LNCAP (cell line): ENCODE measurements at regions not wholly inside any gene's neighbourhood (a gene's known extent, or its start where the extent isn't known, plus 50 kb on each side); places are given as distances from the start of the nearest gene placed in this dataset.

ENCODE experiments used
- TF ChIP-seq, protein P1 (sequence below): fragments of 450-650 bp; IDR thresholded peaks from 2 replicates; pipeline ENCODE4 v1.5.1; 2017; ENCODE audit warnings: mild to moderate bottlenecking

DNA sequence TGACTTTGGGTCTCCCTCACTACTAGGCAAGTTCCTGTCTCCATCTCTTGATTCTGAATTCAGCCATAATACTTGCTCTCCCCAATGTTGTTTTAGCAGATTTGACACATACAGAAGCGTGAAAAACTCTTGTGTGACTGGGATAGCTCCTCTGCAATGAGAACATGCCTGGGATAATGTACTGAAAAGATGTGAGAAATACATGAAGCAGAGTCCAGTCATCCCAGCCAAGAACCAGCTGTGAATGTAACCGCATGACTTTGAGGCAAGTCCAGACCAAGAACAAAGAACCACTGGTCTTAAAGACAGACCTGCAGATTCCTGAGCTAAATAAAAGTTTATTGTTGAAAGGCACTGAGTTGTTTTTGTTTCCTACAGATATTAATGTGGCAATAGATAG lies 135.0 kb downstream of the NMUR2 start:
- TF ChIP-seq, protein P1, sequence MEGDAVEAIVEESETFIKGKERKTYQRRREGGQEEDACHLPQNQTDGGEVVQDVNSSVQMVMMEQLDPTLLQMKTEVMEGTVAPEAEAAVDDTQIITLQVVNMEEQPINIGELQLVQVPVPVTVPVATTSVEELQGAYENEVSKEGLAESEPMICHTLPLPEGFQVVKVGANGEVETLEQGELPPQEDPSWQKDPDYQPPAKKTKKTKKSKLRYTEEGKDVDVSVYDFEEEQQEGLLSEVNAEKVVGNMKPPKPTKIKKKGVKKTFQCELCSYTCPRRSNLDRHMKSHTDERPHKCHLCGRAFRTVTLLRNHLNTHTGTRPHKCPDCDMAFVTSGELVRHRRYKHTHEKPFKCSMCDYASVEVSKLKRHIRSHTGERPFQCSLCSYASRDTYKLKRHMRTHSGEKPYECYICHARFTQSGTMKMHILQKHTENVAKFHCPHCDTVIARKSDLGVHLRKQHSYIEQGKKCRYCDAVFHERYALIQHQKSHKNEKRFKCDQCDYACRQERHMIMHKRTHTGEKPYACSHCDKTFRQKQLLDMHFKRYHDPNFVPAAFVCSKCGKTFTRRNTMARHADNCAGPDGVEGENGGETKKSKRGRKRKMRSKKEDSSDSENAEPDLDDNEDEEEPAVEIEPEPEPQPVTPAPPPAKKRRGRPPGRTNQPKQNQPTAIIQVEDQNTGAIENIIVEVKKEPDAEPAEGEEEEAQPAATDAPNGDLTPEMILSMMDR, result no peak

DNA sequence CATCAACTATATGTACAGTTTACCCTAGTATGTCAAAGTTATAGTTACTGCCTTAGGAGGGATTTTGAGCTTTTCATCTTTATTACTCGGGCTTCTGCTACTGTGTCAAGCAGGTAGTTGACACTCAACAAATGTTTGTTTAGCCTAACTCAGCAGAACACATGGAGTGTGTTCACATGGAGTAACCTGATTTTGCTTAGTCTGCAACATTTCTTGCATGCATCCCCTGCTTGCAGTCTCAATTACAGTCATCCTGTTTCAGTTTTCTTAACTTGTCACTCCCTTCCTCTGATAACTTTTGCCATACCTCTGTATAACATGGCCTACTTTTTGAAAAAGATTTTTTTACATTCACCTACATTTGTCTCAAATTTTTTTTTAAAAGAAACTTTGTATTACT lies 135.5 kb downstream of the NMUR2 start:
- TF ChIP-seq, protein P1, result no peak

DNA sequence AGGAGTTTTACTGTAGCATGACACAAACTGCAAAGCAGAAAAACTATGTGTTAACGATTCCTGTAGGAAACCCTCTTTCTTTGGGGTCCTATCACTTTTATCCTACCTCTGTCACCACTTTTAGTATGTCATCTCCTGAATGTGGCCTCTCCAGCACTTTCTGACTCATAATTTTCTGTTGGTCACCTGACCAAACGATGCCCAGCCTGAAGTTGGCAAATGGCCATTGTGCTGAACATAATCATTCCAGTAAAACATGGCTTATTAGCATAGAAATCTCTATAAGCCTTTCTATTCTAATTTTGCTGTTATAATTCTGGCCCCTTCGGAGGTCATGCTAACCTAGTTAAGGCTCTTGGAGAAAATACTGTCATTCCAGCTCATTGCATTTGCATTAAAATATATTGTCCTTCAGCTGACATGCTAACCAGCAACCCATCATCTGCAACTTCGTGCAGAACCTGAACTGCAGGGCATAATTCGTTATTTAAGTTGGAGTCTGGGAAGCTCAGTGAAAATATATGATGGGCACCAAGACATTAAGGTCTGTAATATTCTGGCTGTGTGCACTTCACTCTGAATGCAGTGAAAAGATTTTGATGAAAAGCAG lies 140.3 kb downstream of the NMUR2 start:
- TF ChIP-seq, protein P1, result no peak

DNA sequence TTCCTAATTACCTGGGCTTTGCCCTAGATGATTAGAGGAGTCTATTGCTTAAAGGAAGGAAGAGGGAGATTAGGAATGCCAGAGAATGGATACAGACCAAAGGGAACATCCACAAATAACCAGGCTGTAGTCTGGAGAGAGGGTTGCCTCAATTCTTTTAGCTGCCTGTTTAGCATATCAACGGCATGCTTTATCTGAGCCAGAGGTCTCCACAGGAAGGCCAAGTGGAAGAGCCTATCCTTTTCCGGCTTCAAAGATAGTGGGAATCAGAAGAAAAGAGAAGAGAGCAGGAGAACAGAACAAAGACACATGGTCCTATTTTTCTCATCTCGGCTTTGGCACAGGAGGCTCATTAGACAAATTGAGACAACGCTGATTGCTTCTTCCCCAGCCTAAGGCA lies 142.4 kb downstream of the NMUR2 start:
- TF ChIP-seq, protein P1, result no peak

DNA sequence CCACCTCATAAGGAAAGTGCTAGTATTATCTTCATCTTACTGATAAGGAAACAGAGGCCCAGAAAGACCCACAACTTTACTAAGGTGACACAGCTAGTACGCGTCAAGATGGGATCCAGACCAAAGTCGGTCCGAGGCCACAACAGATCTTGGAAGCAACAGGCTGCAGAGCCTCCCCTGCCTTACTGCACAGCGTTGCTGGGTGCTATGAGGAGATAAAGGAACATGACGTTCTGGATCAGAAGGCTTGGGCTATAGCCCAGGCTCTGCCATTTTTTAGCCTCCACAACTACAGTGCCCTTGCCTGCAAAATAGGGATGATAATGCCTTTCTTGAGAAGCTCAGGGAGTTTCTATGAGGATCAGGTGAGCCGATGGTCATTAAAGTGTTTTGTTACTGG lies 144.1 kb downstream of the NMUR2 start:
- TF ChIP-seq, protein P1, result no peak

DNA sequence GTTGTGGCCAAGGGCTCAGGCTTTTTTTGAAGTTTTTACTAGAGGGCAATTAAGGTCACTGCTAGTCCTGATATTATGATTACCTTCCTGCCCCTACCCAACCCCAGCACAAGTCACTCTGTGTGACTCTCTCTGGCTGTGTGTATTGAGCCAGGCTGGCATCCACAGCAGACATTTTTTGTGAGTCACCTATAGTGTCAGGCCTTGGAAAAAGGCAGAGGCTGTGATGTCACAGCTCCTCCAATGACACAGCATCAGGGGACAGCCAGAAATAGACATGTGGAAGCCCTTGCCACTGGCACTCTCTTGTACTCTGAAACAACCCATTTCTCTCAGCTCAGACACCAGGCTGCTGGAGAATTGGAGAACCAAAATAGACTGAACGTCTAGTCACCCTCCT lies 145.4 kb downstream of the NMUR2 start:
- TF ChIP-seq, protein P1, result no peak

DNA sequence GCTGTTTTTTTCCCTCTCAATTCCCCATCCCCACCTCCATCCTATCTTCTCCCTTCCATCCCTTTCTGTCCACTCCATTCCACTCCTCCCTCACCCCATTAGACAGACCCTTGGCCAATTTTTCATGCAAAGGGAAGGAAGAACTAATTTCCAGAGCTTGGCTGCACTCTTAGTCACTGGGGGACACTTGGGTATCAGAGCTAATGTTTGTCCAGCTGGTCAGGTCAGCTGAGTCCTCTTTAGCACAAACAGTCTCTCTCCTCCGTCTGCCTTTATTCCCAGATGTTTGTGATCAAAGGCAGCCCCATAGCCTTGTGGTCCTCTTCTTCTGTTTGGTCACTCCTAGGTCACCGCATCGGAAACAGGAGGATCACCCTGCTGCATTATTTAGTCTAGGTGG lies 148.5 kb downstream of the NMUR2 start:
- TF ChIP-seq, protein P1, result no peak

DNA sequence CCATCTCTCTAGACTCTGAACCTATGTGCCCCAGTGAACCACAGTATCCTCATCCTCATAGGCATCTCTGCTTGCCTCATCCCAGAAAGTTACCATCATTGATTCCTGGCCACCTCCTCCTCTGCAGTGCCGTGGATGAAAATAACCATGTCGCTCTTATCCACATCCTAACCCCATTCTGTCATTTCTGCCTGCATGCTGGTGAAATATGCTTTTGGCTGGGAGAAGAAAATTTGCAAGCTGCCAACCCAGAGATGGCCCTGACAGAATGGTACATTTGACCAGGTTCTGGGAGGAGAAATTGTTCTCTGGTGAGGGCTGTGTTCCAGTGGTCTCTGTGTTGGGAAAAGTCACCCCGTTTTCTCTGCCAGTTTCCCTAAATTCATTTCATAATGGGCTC lies 149.7 kb downstream of the NMUR2 start:
- TF ChIP-seq, protein P1, result no peak
